NCI-H1417 (cell line): ENCODE measurements at regions not wholly inside any gene's neighbourhood (a gene's known extent, or its start where the extent isn't known, plus 50 kb on each side); places are given as distances from the start of the nearest gene placed in this dataset.
"Not testable (repeated sequence)": the region's sequence is repeated elsewhere in the genome, so short reads cannot be mapped to it uniquely, and the experiment has no call there.

Source experiments
- DNase-seq, 3 experiments: peaks; one replicate each; lab custom pipeline; 2025; lab: John Stamatoyannopoulos, UW

- peak in 1 of 3 experiments; percentile 38 for DNase-seq
Measured at GRCh38 chr18:66280470-66280869, 323.4 kb downstream of the CDH19 start.

- DNase-seq, result no peak
Measured at GRCh38 chr18:66271962-66272361, 331.9 kb downstream of the CDH19 start.

DNA sequence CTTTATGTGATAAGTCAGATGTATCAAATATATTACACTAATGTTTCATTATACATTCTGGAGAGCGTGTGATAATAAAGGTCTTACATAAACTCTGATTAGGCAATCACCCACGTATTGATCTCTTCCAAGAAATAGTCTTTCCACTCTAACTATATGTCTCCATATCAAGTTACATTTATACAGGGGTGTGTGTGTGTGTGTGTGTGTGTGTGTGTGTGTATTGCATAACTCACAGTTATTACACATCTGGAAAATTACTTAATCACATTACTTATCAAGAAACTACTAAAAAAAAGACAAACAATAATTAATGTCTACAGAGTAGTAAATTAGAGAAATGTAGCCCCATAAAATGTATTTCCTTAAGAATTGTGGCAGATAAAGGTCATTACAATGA lies 339.8 kb downstream of the CDH19 start:
- DNase-seq, result no peak

- no peak for DNase-seq
Measured at GRCh38 chr18:66254121-66254520, 349.8 kb downstream of the CDH19 start.

GRCh38 chr18:66252703-66253102 lies 351.2 kb downstream of the CDH19 start:
- no peak for DNase-seq

GRCh38 chr18:66235206-66235605 lies 368.7 kb downstream of the CDH19 start:
- no peak for DNase-seq

DNA sequence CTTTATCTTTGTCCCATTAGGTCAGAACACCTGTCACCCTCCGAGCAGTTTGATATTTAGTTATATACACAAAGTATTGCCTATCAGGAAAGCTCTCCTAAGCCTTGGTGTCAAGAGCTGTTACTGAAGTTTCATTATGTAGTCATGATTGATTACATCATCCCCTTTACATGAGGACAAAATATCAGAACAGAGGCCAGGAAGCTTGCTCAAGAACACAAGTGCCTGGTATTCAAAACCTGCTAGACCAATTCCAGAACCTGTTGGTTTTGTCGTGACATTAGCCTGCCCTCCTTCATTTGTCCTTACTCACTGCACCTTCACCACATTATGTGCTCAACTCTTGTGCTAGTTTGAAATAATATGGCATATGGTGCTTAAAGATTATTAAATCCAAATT lies 377.1 kb downstream of the CDH19 start:
- DNase-seq, result peak in 2 of 3 experiments; percentile 26 to 36

DNA sequence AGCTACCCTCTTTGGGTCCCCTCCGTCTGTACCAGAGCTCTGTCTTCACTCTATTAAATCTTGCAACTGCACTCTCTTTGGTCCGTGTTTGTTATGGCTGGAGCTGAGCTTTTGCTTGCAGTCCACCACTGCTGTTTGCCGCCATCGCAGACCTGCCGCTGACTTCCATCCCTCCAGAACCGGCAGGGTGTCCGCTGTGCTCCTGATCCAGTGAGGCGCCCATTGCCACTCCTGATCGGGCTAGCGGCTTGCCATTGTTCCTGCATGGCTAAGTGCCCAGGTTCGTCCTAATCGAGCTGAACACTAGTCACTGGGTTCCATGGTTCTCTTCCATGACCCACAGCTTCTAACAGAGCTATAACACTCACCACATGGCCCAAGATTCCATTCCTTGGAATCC lies 380.6 kb downstream of the CDH19 start:
- not testable (repeated sequence) for DNase-seq

GRCh38 chr18:66222174-66222573 lies 381.7 kb downstream of the CDH19 start:
- DNase-seq, result no peak

DNA sequence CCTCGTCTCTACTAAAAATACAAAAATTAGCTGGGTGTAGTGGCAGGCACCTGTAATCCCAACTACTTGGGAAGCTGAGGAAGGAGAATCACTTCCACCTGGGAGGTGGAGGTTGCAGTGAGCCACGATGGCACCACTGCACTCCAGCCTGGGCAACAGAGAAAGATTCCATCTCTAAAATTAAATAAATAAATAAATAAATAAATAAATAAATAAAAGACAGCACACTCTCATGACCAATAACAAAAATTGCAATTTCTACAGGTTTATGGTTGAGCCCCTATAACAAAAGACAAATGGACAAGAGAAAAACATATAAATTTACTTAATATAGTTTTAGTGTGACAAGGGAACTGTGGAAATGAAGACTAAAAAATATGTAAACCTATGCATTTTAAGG lies 384.1 kb downstream of the CDH19 start:
- DNase-seq, result no peak

GRCh38 chr18:66211749-66212148 lies 392.1 kb downstream of the CDH19 start:
- DNase-seq, result no peak

DNA sequence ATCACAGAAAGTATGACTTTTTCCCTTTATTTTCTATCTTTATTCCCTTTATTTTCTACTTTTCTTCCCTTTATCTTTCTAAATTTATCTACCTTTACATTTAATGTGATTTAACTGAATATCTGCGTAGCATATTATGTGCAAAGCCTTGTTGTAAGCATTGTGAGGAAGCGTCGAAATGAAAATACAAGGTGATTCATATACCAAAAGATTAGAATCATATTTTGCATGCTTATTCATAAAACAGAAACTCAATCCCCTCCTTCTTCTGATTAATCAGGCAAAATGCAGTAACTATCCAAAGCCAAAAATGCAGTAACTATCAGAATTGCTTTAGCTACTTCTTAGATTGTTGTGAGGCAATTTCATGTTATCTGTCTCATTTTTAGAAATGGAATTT lies 393.0 kb downstream of the CDH19 start:
- DNase-seq, result no peak

GRCh38 chr18:66209656-66210055 lies 394.2 kb downstream of the CDH19 start:
- no peak for DNase-seq

DNA sequence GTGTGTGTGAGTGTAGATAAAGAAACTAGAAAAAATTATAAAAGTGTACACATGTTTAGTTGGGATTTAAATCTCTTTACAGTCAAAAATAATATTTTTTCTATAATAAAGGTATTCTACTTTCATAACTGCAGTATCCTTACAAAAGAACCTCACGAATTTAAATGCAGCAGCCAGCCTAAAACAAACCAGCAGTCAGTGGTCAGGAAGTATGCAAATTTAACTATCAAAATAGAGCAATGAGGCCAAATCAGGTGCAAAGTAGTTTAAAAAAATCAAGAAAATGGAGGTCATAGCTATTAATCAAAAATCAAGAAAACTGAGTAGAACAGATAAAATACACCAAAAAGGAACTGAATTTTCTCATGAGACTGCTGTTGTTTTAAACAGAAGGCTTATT lies 407.1 kb downstream of the CDH19 start:
- DNase-seq, result no peak

DNA sequence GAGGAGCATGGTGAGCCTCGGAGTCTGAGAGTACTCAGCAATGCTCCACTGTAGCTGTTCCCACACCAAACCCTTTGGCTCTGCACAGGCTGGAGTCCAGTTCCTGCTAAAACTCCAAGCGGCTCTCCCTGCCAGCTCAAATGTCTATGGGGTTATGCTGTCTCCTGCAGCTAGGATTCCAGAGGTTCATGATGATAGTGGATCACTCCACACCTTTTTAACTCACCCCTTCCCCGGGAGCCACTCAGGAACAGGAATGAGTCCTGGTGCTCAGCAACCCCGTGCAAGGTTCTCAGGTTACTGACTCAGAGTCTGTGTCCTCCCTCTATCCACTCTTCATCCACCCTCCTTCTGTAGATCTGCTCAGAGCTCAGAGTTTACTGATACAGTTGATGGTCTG lies 410.0 kb downstream of the CDH19 start:
- no peak for DNase-seq

DNA sequence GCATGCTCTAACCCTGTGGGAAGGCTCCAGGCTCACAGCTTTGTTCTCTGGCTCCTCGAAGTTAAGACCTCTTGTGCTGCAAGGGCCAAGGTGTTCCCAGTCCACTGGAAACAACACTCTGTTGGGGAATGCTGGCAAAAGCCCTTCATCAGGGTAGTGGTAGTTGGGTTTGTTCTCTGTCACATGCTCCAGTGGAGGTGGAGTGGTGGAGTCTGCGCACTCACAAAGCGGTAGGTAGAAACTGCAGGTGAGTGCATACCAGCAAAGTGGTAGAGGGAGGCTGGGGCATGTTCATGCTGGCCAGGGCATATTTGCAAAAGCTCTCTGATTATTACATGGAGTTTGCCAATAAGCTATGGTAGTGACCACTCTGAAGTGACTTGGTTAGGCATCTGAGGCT lies 410.5 kb downstream of the CDH19 start:
- no peak for DNase-seq

DNA sequence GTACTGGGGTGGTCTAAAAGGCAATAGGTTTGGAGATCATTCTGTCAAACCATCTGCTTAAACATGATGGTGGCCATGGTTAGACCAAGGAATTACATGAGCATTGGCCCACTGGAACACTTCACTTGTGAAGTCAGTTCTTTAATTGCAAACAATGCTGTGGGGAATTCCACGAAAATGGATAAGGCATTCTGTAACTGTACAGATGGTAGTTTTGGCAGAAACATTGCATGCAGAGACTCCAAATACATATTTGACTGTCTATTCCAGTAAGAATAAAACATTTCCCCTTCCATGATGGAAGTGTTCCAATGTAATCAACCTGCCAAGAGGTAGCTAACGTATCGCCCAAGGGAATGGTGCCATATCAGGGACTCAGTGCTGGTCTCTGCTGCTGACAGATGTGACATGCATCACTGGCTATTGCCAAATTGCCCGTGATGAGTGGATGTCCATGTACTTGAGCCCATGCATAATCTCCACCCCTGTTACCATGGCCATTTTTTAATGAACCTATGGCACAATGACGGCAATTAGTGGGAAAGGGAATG lies 417.9 kb downstream of the CDH7 start:
- peak in 2 of 3 experiments; percentile 21 to 45 for DNase-seq

- DNase-seq, result no peak
Measured at GRCh38 chr18:66167829-66168684, 417.2 kb downstream of the CDH7 start.

DNA sequence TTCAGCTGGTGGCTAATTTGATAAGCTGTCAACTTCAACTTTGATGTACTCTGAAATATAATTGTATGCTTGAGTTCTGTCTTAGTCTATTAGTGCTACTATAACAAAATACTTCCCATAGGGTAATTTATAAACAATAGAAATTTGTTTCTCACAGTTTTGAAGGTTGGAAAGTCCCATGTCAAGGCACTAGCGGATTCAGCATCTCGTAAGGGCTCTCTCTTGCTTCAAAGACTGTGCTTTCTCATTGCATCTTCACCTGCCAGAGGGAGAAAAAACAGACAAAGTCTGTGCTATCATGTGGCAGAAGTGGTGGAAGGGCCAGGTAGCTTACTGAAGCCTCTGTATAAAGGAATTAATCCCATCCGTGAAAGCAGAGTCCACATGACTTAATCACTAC lies 409.2 kb downstream of the CDH7 start:
- no peak for DNase-seq

GRCh38 chr18:66159451-66159850 lies 408.6 kb downstream of the CDH7 start:
- no peak for DNase-seq

GRCh38 chr18:66156946-66157687 lies 406.3 kb downstream of the CDH7 start:
- DNase-seq, result no peak

DNA sequence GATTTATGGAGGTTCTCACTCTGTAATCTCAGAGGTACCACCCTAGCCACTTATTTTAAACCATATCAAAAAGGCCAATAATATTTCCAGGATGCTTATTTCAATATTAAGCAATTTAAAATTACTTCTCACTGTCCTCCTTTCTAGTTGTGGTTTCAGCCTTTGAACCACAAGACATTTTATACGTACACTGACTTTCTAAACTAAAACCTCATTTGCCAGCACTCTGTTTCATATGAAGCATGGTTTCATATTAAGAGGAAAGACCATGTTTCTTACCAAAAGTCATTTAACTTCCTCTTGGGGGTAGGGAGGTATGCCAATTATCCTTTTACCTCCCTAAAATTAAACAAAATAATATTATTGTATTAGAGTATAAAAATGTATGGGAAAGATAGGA lies 399.8 kb downstream of the CDH7 start:
- DNase-seq, result no peak

- DNase-seq, result no peak
Measured at GRCh38 chr18:66143029-66143428, 392.2 kb downstream of the CDH7 start.
